Daoy (cell line): ENCODE measurements at regions not wholly inside any gene's neighbourhood (a gene's known extent, or its start where the extent isn't known, plus 50 kb on each side); places are given as distances from the start of the nearest gene placed in this dataset.

Experiments used
- DNase-seq: peaks from one replicate; pipeline ENCODE4 v3.0.0-alpha.2; 2015; ENCODE audit warnings: low read depth

DNA sequence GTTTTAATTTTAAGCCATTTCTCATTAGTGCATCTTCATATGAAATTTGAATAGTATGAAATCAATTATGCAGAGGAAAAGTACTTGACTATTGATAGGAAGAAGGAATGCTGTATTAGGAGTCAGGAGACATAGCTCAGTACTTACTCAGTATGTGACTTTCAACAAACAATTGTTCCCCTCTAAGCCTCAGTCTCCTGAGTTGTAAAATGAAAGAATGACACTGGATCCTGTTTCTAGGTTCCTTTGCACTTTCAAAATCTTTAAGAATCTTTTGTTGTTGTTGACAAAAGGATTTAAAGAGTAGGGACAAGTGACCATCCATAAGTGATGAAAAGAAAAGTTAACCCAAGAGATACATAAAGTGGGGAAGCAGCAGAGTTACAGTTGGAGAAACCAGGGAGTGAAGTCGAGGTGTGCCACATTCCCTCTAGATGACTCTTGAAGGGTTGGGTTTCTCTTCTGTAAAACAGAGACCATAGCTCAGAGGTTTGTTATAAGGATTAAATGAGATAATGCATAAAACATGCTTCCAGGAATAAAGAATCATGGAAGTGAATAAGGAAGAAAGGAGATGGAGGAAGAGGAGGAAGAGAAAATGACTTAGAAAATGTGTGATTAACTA is 105.7 kb upstream of the KCNJ15 start:
- no peak for DNase-seq

DNA sequence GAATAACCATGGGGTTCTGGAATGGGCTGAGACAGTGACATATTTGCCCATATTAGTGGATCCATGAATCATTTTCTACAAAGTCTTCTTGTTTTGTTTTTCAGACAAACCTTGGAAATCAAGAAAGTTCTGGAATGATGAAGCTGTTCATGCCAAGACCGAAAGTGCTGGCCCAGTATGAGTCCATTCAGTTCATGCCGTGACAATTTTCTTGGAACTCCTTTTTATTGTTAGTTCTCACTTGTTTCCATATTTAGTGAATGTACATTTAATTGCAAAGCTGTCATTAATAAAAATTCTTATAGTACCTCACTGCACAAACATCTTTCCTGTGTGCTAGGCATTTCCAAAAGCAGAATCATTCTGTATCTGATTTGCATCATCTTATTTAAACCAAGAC is 100.6 kb upstream of the KCNJ15 start:
- no peak for DNase-seq

DNA sequence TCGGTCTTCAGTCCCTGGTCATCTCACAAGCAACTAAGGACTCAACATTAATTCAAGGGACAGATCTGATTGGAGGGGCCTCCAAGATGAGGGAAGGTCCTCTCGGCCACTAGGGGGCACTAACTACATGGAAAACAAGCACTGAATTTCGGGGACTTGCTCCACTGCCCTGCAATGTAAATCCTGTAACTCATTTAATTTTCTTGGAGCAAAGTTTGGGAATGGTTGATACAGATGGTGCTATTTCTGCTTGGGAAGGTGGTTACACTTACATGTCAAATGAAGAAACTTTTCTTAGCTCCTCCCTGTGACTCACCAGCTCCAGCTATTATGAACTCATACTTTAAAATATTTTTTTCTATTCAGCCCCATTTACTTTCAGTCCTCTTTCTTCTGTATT is 97.4 kb upstream of the KCNJ15 start:
- peak; percentile 81 for DNase-seq

DNA sequence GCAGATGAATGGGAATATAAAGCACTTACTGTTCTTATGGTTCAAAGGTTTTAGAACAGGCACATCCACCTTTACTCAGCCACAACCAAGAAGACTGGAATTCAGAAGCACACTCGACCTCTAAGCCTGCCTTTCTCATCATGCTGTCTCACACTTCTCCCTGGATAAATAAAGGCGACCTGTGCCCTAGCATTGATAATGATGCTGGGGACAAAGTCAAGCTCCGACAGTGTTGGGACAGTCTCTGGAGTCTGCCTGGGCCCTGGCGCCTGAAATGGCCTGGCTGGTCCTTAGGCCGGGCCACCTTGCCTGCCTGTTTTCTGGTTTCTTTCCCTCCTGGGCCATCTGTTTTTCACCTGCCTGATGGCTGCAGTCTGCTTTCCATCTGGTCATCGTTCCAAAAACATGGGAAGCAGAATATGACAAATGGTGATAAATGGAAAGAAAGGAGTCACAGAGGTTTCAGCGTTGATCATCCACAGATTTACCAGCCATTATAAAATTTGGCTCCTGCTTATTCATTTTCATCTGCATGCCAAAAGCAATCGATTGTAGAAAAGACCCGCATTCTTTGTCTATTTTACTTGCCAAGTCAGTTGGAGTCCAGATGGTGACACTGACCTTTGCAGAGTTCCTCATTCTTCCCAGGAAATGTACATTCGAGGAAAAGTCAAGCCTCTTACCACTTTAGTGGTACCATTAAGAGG is 91.2 kb upstream of the KCNJ15 start:
- DNase-seq = no peak

DNA sequence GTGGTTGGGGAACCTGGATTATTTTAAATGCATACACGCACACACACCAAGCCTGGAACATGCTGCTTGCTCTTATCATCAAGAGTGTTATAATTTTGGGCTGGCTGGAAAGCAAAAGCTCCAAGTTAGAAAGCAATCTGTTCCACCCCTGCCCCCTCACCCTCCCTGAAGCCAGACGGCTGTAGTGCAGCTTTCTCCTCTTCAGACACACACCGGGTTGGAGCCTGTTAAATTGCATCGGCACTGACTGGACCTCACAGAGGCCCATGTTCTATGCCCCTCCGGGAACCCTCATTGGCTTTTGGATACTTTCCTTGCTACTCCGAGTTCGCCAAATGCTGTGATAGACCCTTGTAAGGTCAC is 90.6 kb upstream of the KCNJ15 start:
- no peak for DNase-seq

DNA sequence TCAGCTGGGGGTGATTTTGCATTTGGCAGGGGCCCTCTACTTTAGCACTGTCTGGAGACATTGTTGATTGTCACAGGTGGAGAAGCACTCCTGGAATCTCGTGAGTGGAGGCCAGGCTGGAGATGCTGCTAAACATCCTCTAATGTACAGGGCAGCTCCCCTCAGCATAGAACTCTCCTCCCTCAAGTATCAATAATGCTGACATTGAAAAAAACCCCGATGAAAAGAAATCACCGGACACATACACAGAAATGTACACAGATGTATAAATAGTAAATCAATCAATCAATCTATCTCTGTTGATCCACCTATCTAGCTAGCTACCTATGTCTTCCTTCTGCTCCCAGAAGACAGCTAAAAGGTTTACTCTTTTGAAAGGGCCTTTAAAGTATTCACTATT is 89.4 kb upstream of the KCNJ15 start:
- DNase-seq = no peak

DNA sequence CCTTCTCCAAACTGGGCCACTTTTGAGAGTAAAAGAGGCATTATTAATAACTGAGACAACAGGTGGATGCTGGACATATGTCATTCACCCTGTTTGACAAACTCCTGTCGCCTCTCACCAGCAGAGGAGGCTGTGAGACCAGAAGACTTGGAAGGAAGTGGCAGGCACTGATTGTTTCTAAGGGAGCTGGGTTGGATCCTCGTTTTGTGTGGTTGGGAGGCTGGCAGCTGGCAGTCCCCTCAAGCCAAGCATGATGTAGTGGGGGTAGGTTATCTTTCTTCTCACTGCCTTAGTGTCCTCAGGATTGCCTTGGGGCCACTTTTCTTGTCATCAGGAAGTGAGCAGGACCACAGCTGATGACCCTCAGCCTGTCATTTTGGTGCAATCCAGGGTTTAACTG is 86.5 kb upstream of the KCNJ15 start:
- DNase-seq = peak; percentile 85

DNA sequence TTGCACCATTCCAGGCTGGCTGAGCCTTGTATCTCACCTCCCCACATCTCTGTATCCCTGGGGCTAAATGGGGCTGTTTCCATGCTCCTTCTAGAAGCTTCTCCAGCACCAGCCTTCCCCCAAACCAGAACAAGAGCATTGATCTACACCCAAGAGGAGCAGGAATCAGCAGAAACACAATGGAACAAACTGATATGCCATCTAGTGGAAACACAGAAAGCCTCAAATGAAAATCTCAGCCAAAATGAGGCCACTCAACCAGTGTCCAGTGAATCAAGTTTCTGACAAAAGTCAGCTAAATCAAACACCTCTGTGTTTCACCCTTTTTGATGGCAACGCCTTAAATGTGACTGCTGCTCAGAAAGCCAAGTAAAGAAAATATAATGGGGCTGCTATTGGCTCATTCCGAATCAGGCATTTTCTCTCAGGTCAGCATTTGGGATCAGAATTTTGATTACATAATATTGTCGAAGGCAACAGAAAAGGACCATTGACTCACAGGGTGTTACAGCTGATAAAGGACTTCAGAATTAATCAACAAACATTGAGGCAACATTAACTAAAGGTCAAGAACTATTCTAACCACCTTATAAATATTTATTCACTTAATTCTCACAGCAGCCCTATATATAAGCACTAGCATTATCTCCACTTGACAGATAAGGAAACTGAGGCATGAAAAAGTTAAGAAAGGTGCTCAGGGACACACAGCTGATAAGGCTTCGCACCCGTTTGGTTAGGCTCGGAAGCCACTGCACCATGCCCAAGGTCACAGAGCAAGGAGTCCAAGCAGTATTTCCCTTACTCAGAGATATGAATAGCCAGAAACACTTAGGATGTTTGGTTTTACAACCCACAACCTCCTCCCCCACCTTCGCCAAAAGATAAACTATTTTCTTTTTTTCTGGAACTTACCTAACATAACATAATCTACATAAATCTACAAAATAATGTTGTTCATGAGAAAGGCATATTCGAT is 85.8 kb upstream of the KCNJ15 start:
- DNase-seq = peak; percentile 65

DNA sequence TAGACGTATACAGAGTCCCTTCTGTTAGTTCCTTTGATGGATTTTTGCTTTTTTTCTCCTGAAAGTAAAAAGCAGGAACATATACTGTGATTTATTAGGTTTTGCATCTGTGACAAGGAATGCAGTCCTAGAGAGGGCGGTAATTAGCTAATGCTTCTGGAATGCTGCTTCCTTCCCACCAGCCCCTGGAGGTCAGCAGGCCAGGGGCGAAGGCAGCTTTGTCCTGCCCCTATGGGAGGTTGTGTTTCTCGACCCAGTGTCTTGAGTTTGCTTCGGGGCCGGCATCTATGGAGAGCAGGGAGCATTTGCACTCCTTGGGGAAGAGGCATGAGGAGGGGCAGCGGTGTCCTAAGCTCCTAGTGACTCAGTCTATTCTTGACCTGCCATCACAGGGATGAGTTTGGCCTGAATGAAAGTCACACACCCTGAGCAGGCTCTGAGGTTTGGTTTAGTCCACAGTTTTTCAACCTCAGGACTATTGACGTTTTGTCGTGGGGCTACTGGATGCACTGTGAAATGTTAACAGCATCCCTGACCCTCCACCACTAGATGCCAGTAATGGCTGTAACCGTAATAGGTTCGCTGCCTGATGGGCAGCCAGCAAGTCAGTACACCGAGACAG is 85.0 kb upstream of the KCNJ15 start:
- DNase-seq = peak; percentile 91

DNA sequence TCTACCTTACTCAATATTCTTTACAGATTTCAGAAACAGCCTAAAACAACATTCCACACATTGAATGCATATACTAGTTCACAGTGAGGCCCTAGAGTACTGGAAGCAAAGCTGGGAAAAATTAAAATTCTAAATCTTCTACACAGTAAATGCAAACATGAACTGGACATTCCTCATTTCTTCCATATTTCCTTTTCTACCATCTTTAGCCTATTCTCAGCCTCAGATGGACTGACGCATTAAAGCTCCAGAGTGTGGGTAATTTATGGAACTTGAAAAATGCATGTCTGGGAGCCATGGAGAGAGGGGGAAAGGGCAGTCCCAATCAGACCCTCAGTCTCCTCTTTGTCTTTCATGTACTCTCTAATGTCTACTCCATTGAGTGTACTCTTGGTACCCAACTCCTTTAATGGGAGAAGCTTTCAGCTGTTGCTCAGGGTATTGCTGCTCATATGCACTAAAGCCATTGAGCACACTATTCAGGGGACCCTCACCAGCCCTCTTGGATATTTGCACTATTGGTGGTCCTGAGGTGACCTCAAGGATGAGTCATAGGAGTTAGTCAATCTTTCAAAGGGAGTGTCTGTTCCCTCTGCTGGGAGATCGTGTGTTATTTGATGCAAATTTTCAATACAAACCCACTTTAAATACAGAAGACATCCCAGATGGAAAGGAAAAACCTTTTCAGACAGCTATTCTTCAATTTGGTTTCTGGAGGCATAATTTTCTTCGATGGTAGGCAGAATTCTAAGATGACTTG is 83.3 kb upstream of the KCNJ15 start:
- DNase-seq = no peak

DNA sequence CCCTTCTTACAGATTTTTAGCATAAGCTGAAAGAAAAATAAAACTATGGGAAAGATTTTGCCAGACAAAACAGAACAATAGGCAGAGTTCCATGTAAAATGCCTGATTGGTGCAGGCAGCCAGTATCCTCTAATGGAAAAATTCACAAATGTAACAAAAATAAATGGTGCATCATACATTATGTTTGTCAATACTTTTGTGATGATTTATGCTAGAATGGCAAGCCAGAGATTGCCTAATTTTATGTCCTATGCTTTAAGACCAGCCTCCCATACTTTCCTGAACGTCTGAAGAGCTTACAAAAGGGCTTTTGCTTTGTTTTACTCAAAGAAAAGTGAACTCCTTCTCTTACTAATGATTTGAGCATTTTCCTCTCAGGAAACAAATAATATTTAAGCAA is 81.5 kb upstream of the KCNJ15 start:
- no peak for DNase-seq

DNA sequence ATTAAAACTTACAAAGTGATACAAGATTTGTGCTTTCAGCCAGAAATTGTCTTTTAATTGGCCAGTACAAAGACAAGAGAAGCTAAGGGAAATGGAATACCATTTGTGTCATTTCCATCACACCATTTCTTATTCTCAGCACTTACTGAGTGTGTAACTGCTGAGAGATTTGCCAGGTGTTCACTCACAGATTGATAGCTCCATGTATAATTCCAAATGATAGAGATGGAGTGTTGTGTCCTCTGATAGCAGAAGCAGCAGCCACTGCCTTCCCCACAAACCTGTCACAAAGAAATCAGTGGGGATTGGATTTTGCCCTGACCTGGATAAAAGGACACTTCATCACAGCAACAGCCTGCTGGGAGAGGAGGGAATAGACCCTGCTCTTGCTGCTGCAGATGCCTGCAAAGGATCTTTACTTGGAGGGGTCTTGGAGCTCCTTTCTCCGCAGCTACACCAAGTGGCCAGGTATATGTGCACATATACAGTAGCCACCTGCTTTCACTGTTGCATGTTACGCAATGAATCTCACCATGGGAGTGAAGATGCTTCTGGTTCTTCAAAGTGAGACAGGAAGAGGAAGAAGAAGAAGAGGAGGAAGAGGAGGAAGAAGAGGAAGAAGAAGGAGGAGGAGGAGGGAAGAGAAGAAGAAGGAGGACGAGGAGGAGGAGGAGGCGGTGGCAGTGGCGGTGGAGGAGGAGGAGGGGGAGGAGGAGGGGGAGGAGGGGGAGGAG is 78.7 kb upstream of the KCNJ15 start:
- DNase-seq = no peak

DNA sequence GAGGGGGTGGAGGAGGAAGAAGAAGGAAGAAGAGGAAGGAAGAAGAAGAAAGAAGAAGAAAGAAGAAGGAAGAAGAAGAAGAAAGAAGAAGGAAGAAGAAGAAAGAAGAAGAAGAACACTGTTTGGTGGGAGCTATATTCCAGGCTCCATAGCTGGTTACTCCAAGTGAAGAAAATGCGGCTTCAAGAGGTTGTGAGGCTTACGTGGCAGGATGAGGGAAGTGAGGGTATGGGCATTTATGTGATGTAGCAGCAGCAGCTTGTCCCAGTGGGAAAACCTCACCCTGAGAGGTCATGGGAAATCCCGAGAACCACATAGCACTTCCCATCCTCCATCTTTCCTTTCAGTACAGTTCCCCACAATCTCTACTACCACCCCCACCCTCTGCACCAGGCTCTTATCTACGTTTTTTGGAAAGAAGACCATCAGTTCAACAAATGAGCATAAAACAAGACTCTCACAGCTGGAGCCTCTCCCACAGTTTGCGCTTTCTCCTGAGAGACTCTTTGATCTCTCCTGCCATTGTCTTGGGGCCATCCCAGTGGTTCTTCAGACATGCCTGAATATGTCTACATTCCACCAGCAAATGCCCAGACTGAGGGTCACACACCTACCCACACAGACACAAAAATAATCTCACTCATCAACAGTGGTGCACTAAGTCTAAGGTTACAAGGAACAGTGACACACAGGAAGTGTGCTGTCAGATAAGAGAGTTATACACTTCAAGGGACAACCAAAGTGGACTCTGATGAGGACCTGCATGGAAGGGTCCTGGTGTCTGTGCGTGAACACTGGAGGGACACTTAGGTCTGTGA is 77.9 kb upstream of the KCNJ15 start:
- DNase-seq = peak; percentile 30

DNA sequence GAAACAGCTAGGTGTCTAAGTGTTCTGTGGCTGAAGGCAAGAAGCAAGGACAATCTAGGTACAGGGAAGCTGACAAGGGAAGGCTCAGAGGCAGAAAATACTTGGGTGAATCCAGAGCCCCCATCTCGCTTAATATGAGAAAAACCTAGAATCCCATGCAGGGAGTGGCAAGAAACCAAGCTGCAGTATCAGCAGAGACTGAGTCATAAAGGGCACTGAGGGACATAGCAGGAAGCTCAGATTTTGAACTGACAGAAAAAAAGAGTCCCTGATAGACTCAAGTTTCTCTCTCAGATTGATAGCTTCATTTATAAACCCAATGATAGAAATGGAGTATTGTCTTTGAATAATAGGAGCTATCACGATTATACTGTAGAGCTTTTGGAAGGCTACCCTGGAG is 77.3 kb upstream of the KCNJ15 start:
- peak; percentile 36 for DNase-seq

DNA sequence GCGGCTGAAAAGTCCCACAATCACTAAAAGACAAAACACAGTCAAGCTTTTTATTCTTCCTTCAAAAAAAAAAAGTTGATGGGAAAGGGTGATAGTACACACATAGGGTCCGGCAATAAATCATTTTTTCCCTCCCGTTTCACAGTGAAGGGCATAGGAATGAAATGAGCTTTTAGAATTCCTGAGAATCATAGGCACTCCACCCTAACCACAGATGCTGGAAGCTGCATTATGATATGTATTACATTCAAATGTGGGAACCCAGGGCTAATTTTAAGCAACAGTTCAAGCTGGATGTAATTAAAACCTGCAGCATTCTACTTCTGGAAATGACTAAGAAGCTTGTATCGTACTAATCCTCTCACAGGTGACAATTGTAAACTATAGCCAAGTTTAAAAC is 75.7 kb upstream of the KCNJ15 start:
- peak; percentile 42 for DNase-seq

DNA sequence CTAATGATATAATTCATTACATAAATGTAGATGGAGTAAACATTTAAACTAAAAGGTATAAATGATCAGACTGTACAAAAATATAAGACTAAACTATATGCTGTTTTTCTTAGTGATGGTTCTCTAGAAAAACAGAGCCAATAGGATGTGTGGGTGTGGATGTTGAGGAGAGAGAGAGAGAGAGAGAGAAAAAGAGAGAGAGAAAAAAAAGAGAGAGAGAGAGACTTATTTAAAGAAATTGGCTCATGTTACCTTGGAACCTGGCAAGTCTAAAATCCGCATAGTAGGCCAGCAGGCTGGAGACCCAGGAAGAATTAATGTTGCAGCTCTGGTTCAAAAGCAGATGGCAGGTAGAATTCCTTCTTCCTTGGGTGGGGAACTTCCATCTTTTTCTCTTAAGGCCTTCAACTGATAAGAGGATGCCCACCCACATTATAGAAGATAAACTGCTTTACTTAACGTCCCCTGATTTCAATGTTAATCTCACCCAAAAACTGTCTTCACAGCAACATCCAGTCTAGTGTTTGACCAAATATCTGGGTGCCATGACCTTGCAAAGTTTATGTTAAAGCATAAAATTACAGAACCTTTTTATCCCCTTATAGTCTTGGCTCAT is 74.3 kb upstream of the KCNJ15 start:
- DNase-seq = no peak

DNA sequence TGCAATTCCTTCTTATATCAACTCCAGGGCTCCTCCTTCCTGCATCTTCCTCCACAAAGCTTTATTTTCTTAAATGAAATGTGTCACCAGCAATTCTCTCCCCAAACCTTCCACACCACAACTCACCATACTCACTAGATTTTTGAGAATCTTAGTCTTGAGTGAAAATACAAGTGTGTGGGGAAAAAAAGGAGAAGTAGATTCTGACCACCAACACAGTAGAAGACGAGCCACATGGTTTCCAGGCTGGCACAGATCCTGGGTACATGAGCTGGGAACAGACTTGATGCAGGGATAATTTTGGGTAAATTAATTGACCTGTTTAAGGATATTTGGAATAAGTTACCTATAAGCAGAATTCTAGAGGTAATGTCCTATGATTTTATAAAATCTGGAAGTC is 72.8 kb upstream of the KCNJ15 start:
- DNase-seq = no peak

DNA sequence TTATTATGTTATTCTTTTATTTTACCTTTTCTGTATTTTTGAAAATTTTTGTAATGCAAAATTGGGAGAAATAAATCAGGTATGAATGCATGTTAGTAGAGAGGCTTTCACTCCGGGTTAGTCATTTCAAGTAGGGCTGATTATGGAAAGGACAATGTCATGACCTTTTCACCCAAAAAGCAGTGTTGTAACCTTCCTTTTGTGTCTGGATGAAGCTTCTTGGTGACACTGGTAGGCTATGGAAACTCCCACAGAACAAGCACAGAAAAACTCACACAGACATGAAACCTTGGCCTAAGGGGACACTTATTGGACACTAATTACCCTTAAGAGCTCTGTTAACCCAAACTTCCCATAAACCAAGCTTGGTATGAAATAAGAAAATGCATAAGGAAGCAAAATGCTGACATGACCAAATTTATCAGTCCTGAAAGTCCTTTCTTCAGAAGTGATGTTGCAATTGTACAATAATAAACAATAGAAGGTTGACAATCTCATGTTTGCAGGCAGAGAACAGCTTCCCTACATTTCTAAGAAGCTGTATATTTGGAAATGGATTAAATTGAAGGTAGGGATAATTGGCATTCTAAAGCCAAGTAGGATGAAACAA is 70.0 kb upstream of the KCNJ15 start:
- DNase-seq = no peak

DNA sequence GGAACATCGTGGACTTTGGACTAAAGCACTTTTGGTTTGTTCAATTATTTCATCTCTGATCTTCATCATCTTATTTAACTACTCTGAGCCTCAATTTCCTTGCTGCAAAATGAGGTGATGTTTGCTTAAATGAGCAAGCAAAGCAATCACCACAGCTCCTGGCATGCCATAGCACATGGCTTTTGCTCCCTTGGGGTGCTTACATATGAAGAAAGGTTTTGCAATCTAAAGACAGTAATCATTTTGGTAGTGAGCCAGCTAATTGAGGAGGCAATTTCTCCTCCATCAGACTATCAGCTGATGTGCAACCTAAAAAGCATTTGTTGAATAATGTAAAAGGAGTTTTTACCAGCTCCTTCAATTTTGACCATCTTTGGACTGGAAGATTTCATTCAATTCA is 68.8 kb upstream of the KCNJ15 start:
- DNase-seq = no peak
